Heart right ventricle (tissue), 16 donors: ENCODE measurements at regions not wholly inside any gene's neighbourhood (a gene's known extent, or its start where the extent isn't known, plus 50 kb on each side); places are given as distances from the start of the nearest gene placed in this dataset.

Experiments used
- ATAC-seq, 8 donors: fragments of 200-7000 bp; cut with Tn5 transposase; one replicate each; pipeline ENCODE4 v1.9.1; 2020; ENCODE audit warnings: mild to moderate bottlenecking in 8 of 8, moderate library complexity in 8 of 8, moderate number of reproducible peaks in 1 of 8
- DNase-seq, 2 donors: peaks; one replicate each; pipeline ENCODE4 v3.0.0-alpha.2; 2020
- H3K27ac ChIP-seq, 10 donors: fragments of 200-600 bp; sonication (generic) in 2 of 10; one replicate each; pipeline versions ENCODE4 v1.5.0 to v1.8.0; 2020 to 2022; ENCODE audit warnings: mild to moderate bottlenecking in 3 of 10
- H3K27me3 ChIP-seq, 7 donors: fragments of 200-600 bp; one replicate each; pipeline ENCODE4 v1.8.0; 2021 to 2022; ENCODE audit warnings: mild to moderate bottlenecking in 2 of 7
- H3K36me3 ChIP-seq, 9 donors: fragments of 200-600 bp; sonication (generic) in 1 of 9; one replicate each; pipeline versions ENCODE4 v1.5.0 to v1.8.0; 2020 to 2022; ENCODE audit warnings: mild to moderate bottlenecking in 2 of 9
- H3K4me1 ChIP-seq, 9 donors: fragments of 200-600 bp; sonication (generic) in 1 of 9; one replicate each; pipeline versions ENCODE4 v1.5.0 to v1.8.0; 2020 to 2022; ENCODE audit warnings: mild to moderate bottlenecking in 4 of 9
- H3K4me3 ChIP-seq, 10 donors: fragments of 200-600 bp; sonication (generic) in 2 of 10; one replicate each; pipeline versions ENCODE4 v1.5.0 to v1.8.0; 2020 to 2022; ENCODE audit warnings: mild to moderate bottlenecking in 7 of 10, moderate library complexity in 2 of 10
- H3K9me3 ChIP-seq, 11 donors: fragments of 200-600 bp in 10 of 11; sonication (generic) in 2 of 11; one replicate each; pipeline versions ENCODE4 v1.5.0 to v1.8.0; 2013 to 2022; ENCODE audit warnings: mild to moderate bottlenecking in 2 of 11, control low read depth in 1 of 11, moderate library complexity in 1 of 11
- CTCF ChIP-seq, 9 donors: fragments of 200-600 bp; sonication (generic) in 2 of 9; IDR thresholded peaks; one replicate each; pipeline versions ENCODE4 v1.5.0 to v1.8.0; 2021 to 2022; ENCODE audit warnings: antibody characterized with exemption in 9 of 9, mild to moderate bottlenecking in 5 of 9, moderate library complexity in 1 of 9
- WGBS, 2 donors: extraction: QIAGEN DNeasy Blood & Tissue Kit; methylation state at CpG; one replicate each; pipeline ENCODE4 v1.1.7; 2013; ENCODE audit warnings: inconsistent platforms in 1 of 2; 5-methylcytosine and 5-hydroxymethylcytosine counted together
- intact Hi-C, 10 donors: fragments of 100-400 bp; cut with DNase I; formaldehyde crosslinking; loops; one replicate each; pipeline versions ENCODE4 v1.11.1 to v1.14.2; 2022
- donor health status: Arrhythmogenic right ventricular cardiomyopathy.
- donor health status: ischemic (EF 13 %, LVEDD 7.1; RV severe dilation, severe dysfunction).
- donor health status: healthy with polysubstance abuse.
- donor health status: DM: no; HTN: yes; CAD: no.
- donor health status: DM: no; HTN: no; CAD: no.
- donor health status: ischemic (EF 25% LVEDD 6.9; RV normal size, moderate dysfunction).
- donor health status: ischemic (EF 25% LVEDD 5.7; RV mildly dilated, moderate dysfunction).
- donor health status: healthy.
- donor health status: DM: yes; HTN: yes; CAD: no.
- donor health status: Ischemic cardiomyopathy.
- donor health status: ischemic (EF 35%, LVEDD 5.7; RV mildly dilated, moderate dysfunction).
- donor health status: nonischemic (EF 11% LVEDD 7.7; RV severe dilation, severe dysfunction).
- donor health status: DM: yes; HTN: yes; CAD: no.
- donor health status: PGD.
- donor health status: ischemic (EF 29% LVEDD 5.4; RV normal size, mild dysfunction).
- donor health status: nonischemic (EF 23%, LVEDD 6.1; RV moderate dilation, normal function).

DNA sequence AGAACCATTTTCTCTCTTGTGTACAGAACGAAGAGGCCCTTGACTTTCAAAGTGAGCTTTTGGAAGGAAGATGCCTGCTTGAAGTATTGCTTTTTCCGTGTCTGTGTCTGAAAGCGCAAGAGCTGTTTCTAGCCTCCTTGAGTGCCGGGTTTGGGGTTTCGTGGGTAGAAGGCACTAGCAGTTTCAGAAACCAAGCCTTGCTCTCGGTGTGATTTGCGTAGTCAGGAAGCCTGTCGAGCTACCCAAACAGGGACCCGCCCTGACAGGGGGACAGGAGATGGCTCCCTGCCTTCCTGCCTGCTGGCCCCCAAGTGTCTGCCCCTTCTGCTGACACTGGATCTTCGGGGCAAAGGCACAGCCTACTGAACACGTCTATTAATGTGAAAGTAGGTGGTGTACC lies 322.0 kb downstream of the MAF start:
- no peak for TF ChIP-seq CTCF (IDR thresholded peaks at IDR 0.05)
- WGBS, 2 donors, result 81 to 85% methylated on average over 11 of the region's 11 CpGs
- no peak for ATAC-seq

GRCh38 chr16:79276501-79276900 lies 324.0 kb downstream of the MAF start:
- Histone ChIP-seq H3K27ac (no peak overlapping the region), H3K4me3 (no peak overlapping the region), H3K27me3 (peaks cover 0 to 9% (median 0%) of the 10 kb centered on the region in 7 donors), H3K9me3 (no peaks in the 10 kb centered on the region), H3K4me1 (no peaks in the 10 kb centered on the region), H3K36me3 (no peaks in the 10 kb centered on the region)
- WGBS, 2 donors, result 90 to 92% methylated on average over 6 of the region's 6 CpGs
- DNase-seq (no peak), ATAC-seq (peak in 1 of 8 donors; percentile 44)
- no peak for TF ChIP-seq CTCF (IDR thresholded peaks at IDR 0.05)
- intact Hi-C loops, result no loop called here

More for the DNA sequence above, 322.0 kb downstream of the MAF start:
- Histone ChIP-seq H3K4me1 (no peaks in the 10 kb centered on the region), H3K27ac (peak overlapping the region in 1 of 10 donors; percentile 74), H3K4me3 (no peak overlapping the region), H3K9me3 (no peaks in the 10 kb centered on the region), H3K27me3 (peaks cover 0 to 9% (median 0%) of the 10 kb centered on the region in 7 donors), H3K36me3 (no peaks in the 10 kb centered on the region)
- no peak for DNase-seq
- intact Hi-C loops, result no loop called here

DNA sequence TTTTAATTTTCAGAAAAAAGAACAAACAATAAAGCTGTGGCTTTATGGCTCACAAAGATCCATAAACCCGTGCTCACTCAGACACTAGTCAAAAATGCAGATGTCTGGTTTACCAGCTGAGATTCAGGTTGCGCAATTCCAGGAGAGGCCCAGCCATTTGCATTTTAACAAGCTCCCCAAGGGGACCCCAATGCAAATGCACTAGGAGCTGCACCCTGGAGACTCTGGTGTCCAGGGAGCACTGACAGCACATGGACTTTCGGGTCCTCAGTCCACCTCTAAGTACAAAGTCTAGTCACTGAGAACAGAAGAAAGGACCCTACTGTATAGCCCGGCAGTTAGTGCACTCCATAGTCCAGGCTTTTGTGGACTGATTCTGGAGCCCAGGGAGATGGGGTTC lies 326.3 kb downstream of the MAF start:
- DNase-seq (no peak), ATAC-seq (no peak)
- WGBS, 2 donors, result 88 to 97% methylated on average over 4 of the region's 4 CpGs
- no peaks in the 10 kb centered on the region for H3K36me3 ChIP-seq
- H3K9me3 ChIP-seq, result no peaks in the 10 kb centered on the region
- intact Hi-C loops, result no loop called here
- H3K4me1 ChIP-seq, result peaks cover 0 to 4% (median 0%) of the 10 kb centered on the region in 9 donors
- no peak for TF ChIP-seq CTCF (IDR thresholded peaks at IDR 0.05)
- no peak overlapping the region for H3K27ac ChIP-seq
- H3K27me3 ChIP-seq, result peaks cover 0 to 7% (median 0%) of the 10 kb centered on the region in 7 donors
- H3K4me3 ChIP-seq, result no peak overlapping the region

GRCh38 chr16:79272141-79272577 lies 328.4 kb downstream of the MAF start:
- no peak for DNase-seq
- no peak for ATAC-seq
- TF ChIP-seq CTCF (IDR thresholded peaks at IDR 0.05), result no peak
- Histone ChIP-seq H3K27me3 (peaks cover 0 to 5% (median 0%) of the 10 kb centered on the region in 7 donors), H3K36me3 (no peaks in the 10 kb centered on the region), H3K4me3 (no peak overlapping the region), H3K4me1 (peaks cover 0 to 18% (median 0%) of the 10 kb centered on the region in 9 donors), H3K27ac (peak overlapping the region in 1 of 10 donors; percentile 14), H3K9me3 (no peaks in the 10 kb centered on the region)
- WGBS, 2 donors, result 93 to 94% methylated on average over 19 of the region's 19 CpGs
- intact Hi-C loops, result no loop called here
